ENCODE measurements at regions not wholly inside any gene's neighbourhood (a gene's known extent, or its start where the extent isn't known, plus 50 kb on each side); places are given as distances from the start of the nearest gene placed in this dataset.

- no peaks in the 10 kb centered on the region for H3K36me3 ChIP-seq (ENCODE audit: insufficient read depth, low read length)
- H2AFZ ChIP-seq (ENCODE audit: low read length) = no peak overlapping the region
- H3K4me1 ChIP-seq (ENCODE audit: insufficient read depth, low read length, poor library complexity, severe bottlenecking) = peaks cover 20% of the 10 kb centered on the region
- no peaks in the 10 kb centered on the region for H4K20me1 ChIP-seq (ENCODE audit: insufficient read depth, low read length)
- no peak overlapping the region for H3K27ac ChIP-seq (ENCODE audit: low read depth, low read length, poor library complexity, severe bottlenecking)
- intact Hi-C loops (cut with micrococcal nuclease; ENCODE audit: unreplicated experiment) = no loop called here
- TF ChIP-seq EZH2phosphoT487 (IDR thresholded peaks at IDR 0.05; ENCODE audit: borderline replicate concordance, low read depth, low read length) (no peak), CTCF (conservative IDR thresholded peaks at IDR 0.05; ENCODE audit: low read length) (no peak)
- no peaks in the 10 kb centered on the region for H3K79me2 ChIP-seq (ENCODE audit: insufficient read depth, low read depth, low read length)
- CTCF ChIA-PET (ENCODE audit: unreplicated experiment) = no interaction called here
- no peaks in the 10 kb centered on the region for H3K9me3 ChIP-seq (ENCODE audit: low read length)
- no TSS peak for BruUV-seq (replicated peaks)
- no peaks in the 10 kb centered on the region for H3K9me2 ChIP-seq (ENCODE audit: insufficient read depth, low read length)
- H3K4me2 ChIP-seq (ENCODE audit: low read length) = no peak overlapping the region
- POLR2A ChIA-PET = no interaction called here
- no peak for DNase-seq (ENCODE audit: low spot score)
- no peak overlapping the region for H3K4me3 ChIP-seq (ENCODE audit: low read depth, low read length, poor library complexity, severe bottlenecking)
Measured at GRCh38 chr1:109818988-109819764, 55.5 kb upstream of the EPS8L3 start.

GRCh38 chr1:109818271-109818987, 54.7 kb upstream of the EPS8L3 start:
- peaks cover 20% of the 10 kb centered on the region for H3K4me1 ChIP-seq (ENCODE audit: insufficient read depth, low read length, poor library complexity, severe bottlenecking)
- no peak overlapping the region for H3K4me2 ChIP-seq (ENCODE audit: low read length)
- no peaks in the 10 kb centered on the region for H4K20me1 ChIP-seq (ENCODE audit: insufficient read depth, low read length)
- ChIA-PET CTCF (ENCODE audit: unreplicated experiment) (no interaction called here), POLR2A (no interaction called here)
- H3K27ac ChIP-seq (ENCODE audit: low read depth, low read length, poor library complexity, severe bottlenecking) = no peak overlapping the region
- H3K4me3 ChIP-seq (ENCODE audit: low read depth, low read length, poor library complexity, severe bottlenecking) = no peak overlapping the region
- TF ChIP-seq CTCF (conservative IDR thresholded peaks at IDR 0.05; ENCODE audit: low read length) (no peak), EZH2phosphoT487 (IDR thresholded peaks at IDR 0.05; ENCODE audit: borderline replicate concordance, low read depth, low read length) (no peak)
- H3K36me3 ChIP-seq (ENCODE audit: insufficient read depth, low read length) = no peaks in the 10 kb centered on the region
- no peak for DNase-seq (ENCODE audit: low spot score)
- BruUV-seq (replicated peaks) = no TSS peak
- no peaks in the 10 kb centered on the region for H3K9me3 ChIP-seq (ENCODE audit: low read length)
- H3K9me2 ChIP-seq (ENCODE audit: insufficient read depth, low read length) = no peaks in the 10 kb centered on the region
- no peak overlapping the region for H2AFZ ChIP-seq (ENCODE audit: low read length)
- H3K79me2 ChIP-seq (ENCODE audit: insufficient read depth, low read depth, low read length) = no peaks in the 10 kb centered on the region
- intact Hi-C loops (cut with micrococcal nuclease; ENCODE audit: unreplicated experiment) = no loop called here

GRCh38 chr1:109817881-109818270, 54.2 kb upstream of the EPS8L3 start:
- Histone ChIP-seq H3K9me2 (ENCODE audit: insufficient read depth, low read length) (no peaks in the 10 kb centered on the region), H3K79me2 (ENCODE audit: insufficient read depth, low read depth, low read length) (no peaks in the 10 kb centered on the region), H3K36me3 (ENCODE audit: insufficient read depth, low read length) (no peaks in the 10 kb centered on the region), H3K27ac (ENCODE audit: low read depth, low read length, poor library complexity, severe bottlenecking) (no peak overlapping the region), H3K9me3 (ENCODE audit: low read length) (no peaks in the 10 kb centered on the region), H3K4me3 (ENCODE audit: low read depth, low read length, poor library complexity, severe bottlenecking) (no peak overlapping the region), H2AFZ (ENCODE audit: low read length) (no peak overlapping the region), H3K4me2 (ENCODE audit: low read length) (no peak overlapping the region), H3K4me1 (ENCODE audit: insufficient read depth, low read length, poor library complexity, severe bottlenecking) (peaks cover 20% of the 10 kb centered on the region), H4K20me1 (ENCODE audit: insufficient read depth, low read length) (no peaks in the 10 kb centered on the region)
- DNase-seq (ENCODE audit: low spot score) = no peak
- TF ChIP-seq EZH2phosphoT487 (IDR thresholded peaks at IDR 0.05; ENCODE audit: borderline replicate concordance, low read depth, low read length) (no peak), CTCF (conservative IDR thresholded peaks at IDR 0.05; ENCODE audit: low read length) (no peak)
- no TSS peak for BruUV-seq (replicated peaks)
- ChIA-PET CTCF (ENCODE audit: unreplicated experiment) (no interaction called here), POLR2A (no interaction called here)
- intact Hi-C loops (cut with micrococcal nuclease; ENCODE audit: unreplicated experiment) = no loop called here

All from OCI-LY7 (cell line).